ENCODE measurements at regions not wholly inside any gene's neighbourhood (a gene's known extent, or its start where the extent isn't known, plus 50 kb on each side); places are given as distances from the start of the nearest gene placed in this dataset.
"Not testable (repeated sequence)": the region's sequence is repeated elsewhere in the genome, so short reads cannot be mapped to it uniquely, and the experiment has no call there.

DNA sequence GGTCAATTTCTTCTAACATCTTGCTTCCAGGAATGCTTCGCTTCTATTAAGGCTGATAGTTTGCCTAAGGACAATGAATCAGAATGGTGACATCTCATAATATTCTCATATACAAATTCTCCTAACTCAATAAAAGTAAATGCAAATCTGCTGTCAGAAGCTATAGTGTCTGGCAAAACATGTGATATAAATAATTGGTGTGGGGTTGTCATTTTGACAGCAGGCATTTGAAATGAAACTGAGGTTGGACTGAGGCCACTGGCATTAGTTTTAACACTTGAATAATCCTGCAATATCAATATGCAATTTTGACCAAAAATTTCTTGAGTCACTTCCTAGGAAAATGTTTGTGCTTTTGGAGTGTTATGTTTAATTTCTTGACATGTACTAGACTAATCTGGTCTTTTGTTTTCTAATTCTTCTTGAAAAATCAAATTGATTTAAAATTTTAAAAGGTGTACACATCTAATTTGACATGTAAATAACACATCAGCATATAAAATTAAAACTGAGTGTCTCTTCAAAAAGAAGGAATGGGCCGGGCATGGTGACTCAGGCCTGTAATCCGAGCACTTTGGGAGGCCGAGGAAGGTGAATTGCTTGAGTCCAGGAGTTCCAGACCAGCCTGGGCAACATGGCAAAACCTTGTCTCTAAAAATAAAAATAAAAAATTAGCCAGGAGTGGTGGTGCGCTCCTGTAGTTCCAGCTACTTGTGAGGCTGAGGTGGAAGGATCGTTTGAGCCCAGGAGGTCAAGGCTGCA, 92.3 kb upstream of the BTG1 start:
- no peak overlapping the region for H3K27ac ChIP-seq (ENCODE audit: low read length)
- no peak overlapping the region for H3K4me3 ChIP-seq (ENCODE audit: low read depth in 1 of 2, low read length in 2 of 2)
- H3K4me1 ChIP-seq (ENCODE audit: control insufficient read depth in 1 of 2, insufficient read depth in 2 of 2, low read length in 2 of 2), result no peaks in the 10 kb centered on the region
- no peaks in the 10 kb centered on the region for H3K9me3 ChIP-seq (ENCODE audit: control insufficient read depth in 1 of 2, low read length in 2 of 2)
- H3K27me3 ChIP-seq (ENCODE audit: low read depth, low read length), result no peaks in the 10 kb centered on the region
- H3K36me3 ChIP-seq (ENCODE audit: control insufficient read depth in 1 of 2, insufficient read depth in 2 of 2, low read length in 2 of 2), result no peaks in the 10 kb centered on the region

DNA sequence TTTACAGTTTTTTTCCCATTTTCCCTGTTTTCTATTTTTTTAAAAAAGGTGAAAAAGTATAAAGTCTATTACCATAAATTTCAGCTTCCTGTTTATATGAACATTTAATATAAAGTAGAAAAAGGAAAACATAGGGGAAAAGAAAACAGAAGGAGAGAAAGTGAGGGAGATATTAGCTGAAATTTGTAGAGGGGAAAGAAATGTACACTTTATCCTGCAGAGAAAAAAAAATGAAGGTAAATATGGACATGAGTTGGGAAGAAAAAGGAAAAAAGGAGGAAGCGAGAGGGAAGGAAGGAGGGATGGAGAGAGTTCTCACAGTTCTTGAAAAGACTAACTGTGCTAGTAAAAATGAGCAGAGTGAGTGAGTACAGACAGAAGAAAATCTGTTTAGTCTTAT, 91.6 kb upstream of the BTG1 start:
- H3K27ac ChIP-seq (ENCODE audit: low read length), result no peak overlapping the region
- H3K36me3 ChIP-seq (ENCODE audit: control insufficient read depth in 1 of 2, insufficient read depth in 2 of 2, low read length in 2 of 2), result no peaks in the 10 kb centered on the region
- H3K4me3 ChIP-seq (ENCODE audit: low read depth in 1 of 2, low read length in 2 of 2), result no peak overlapping the region
- no peaks in the 10 kb centered on the region for H3K4me1 ChIP-seq (ENCODE audit: control insufficient read depth in 1 of 2, insufficient read depth in 2 of 2, low read length in 2 of 2)
- no peaks in the 10 kb centered on the region for H3K9me3 ChIP-seq (ENCODE audit: control insufficient read depth in 1 of 2, low read length in 2 of 2)
- no peaks in the 10 kb centered on the region for H3K27me3 ChIP-seq (ENCODE audit: low read depth, low read length)

- H3K9me3 ChIP-seq (ENCODE audit: control insufficient read depth in 1 of 2, low read length in 2 of 2), result no peaks in the 10 kb centered on the region
Observed at GRCh38 chr12:92235703-92236472, 90.2 kb upstream of the BTG1 start.

GRCh38 chr12:92234533-92234932, 88.9 kb upstream of the BTG1 start:
- Histone ChIP-seq H3K4me3 (ENCODE audit: low read depth in 1 of 2, low read length in 2 of 2) (no peak overlapping the region), H3K27ac (ENCODE audit: low read length) (no peak overlapping the region), H3K4me1 (ENCODE audit: control insufficient read depth in 1 of 2, insufficient read depth in 2 of 2, low read length in 2 of 2) (no peaks in the 10 kb centered on the region), H3K27me3 (ENCODE audit: low read depth, low read length) (no peaks in the 10 kb centered on the region), H3K36me3 (ENCODE audit: control insufficient read depth in 1 of 2, insufficient read depth in 2 of 2, low read length in 2 of 2) (no peaks in the 10 kb centered on the region), H3K9me3 (ENCODE audit: control insufficient read depth in 1 of 2, low read length in 2 of 2) (no peaks in the 10 kb centered on the region)

More at GRCh38 chr12:92235703-92236472, 90.2 kb upstream of the BTG1 start:
- Histone ChIP-seq H3K4me3 (ENCODE audit: low read depth in 1 of 2, low read length in 2 of 2) (no peak overlapping the region), H3K27me3 (ENCODE audit: low read depth, low read length) (no peaks in the 10 kb centered on the region), H3K36me3 (ENCODE audit: control insufficient read depth in 1 of 2, insufficient read depth in 2 of 2, low read length in 2 of 2) (no peaks in the 10 kb centered on the region), H3K4me1 (ENCODE audit: control insufficient read depth in 1 of 2, insufficient read depth in 2 of 2, low read length in 2 of 2) (no peaks in the 10 kb centered on the region), H3K27ac (ENCODE audit: low read length) (no peak overlapping the region)

GRCh38 chr12:92233346-92234015, 87.8 kb upstream of the BTG1 start:
- no peak overlapping the region for H3K4me3 ChIP-seq (ENCODE audit: low read depth in 1 of 2, low read length in 2 of 2)
- no peak overlapping the region for H3K27ac ChIP-seq (ENCODE audit: low read length)
- no peaks in the 10 kb centered on the region for H3K27me3 ChIP-seq (ENCODE audit: low read depth, low read length)
- H3K9me3 ChIP-seq (ENCODE audit: control insufficient read depth in 1 of 2, low read length in 2 of 2), result no peaks in the 10 kb centered on the region
- H3K36me3 ChIP-seq (ENCODE audit: control insufficient read depth in 1 of 2, insufficient read depth in 2 of 2, low read length in 2 of 2), result no peaks in the 10 kb centered on the region
- H3K4me1 ChIP-seq (ENCODE audit: control insufficient read depth in 1 of 2, insufficient read depth in 2 of 2, low read length in 2 of 2), result no peaks in the 10 kb centered on the region

DNA sequence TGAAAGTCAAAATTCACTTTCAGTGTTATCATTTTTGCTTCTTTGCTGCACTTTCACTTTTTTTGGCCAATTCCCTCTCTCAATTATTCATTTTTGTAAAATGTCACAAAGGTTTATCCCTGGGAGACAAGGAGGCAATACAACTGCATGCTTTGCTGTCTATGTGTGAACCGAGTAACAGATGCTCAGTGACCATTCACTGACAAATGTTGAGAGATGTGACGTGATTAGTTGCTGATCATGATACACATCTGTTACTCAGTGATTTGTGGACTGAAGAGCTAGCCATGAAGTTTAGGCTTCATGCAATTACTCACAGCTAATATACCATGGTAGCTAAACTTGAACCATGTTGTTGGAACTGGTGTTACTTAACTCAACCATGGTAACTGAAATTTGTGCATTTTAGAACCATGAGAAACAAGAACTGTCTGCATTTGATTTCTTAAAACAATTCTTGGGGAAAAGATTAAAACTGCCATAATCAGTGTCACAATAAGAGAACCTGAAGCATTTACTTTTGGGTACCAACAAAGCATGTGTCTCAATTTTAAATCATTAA, 86.8 kb upstream of the BTG1 start:
- not testable (repeated sequence) for H3K9me3 ChIP-seq (ENCODE audit: control insufficient read depth in 1 of 2, low read length in 2 of 2); H3K27me3 ChIP-seq (ENCODE audit: low read depth, low read length); H3K27ac ChIP-seq (ENCODE audit: low read length); H3K4me1 ChIP-seq (ENCODE audit: control insufficient read depth in 1 of 2, insufficient read depth in 2 of 2, low read length in 2 of 2); H3K4me3 ChIP-seq (ENCODE audit: low read depth in 1 of 2, low read length in 2 of 2); H3K36me3 ChIP-seq (ENCODE audit: control insufficient read depth in 1 of 2, insufficient read depth in 2 of 2, low read length in 2 of 2)

DNA sequence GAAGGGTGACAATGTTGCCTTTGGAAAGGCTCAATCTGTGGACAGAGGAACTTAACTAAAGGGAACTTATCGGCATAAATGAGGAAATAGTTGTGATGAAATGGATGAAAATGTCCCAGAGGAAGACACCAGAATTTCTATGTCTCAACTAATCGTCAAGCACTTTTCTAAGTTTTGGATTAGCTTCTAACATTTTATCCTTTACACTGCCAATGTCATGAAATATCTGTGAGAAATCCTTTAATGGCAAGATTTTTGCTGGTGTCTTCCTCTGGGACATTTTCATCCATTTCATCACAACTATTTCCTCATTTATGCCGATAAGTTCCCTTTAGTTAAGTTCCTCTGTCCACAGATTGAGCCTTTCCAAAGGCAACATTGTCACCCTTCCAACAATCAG, 86.3 kb upstream of the BTG1 start:
- not testable (repeated sequence) for H3K27ac ChIP-seq (ENCODE audit: low read length); H3K4me3 ChIP-seq (ENCODE audit: low read depth in 1 of 2, low read length in 2 of 2); H3K27me3 ChIP-seq (ENCODE audit: low read depth, low read length); H3K4me1 ChIP-seq (ENCODE audit: control insufficient read depth in 1 of 2, insufficient read depth in 2 of 2, low read length in 2 of 2); H3K9me3 ChIP-seq (ENCODE audit: control insufficient read depth in 1 of 2, low read length in 2 of 2); H3K36me3 ChIP-seq (ENCODE audit: control insufficient read depth in 1 of 2, insufficient read depth in 2 of 2, low read length in 2 of 2)

- not testable (repeated sequence) for H3K27ac ChIP-seq (ENCODE audit: low read length)
Observed at GRCh38 chr12:92231532-92231931, 85.9 kb upstream of the BTG1 start.

DNA sequence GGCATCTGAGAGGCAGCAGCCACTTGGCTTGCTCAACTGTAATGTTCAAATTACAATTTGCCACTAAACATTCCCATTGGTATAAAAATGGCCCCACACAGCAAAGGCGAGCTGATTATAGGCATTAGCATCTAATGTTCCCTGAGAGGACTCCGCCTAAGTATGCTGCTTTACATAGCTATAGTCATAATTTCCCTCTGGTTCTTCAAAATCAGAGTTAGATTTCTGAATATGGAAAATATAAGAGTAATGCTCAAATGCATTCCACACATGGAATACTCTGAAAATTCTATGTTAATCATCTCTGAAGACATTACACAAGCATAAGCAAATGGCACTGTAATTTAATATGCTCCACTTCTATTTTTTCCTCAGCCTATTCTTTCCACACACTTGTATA, 83.7 kb upstream of the BTG1 start:
- Histone ChIP-seq H3K27me3 (ENCODE audit: low read depth, low read length) (no peaks in the 10 kb centered on the region), H3K4me1 (ENCODE audit: control insufficient read depth in 1 of 2, insufficient read depth in 2 of 2, low read length in 2 of 2) (no peaks in the 10 kb centered on the region), H3K4me3 (ENCODE audit: low read depth in 1 of 2, low read length in 2 of 2) (no peak overlapping the region), H3K9me3 (ENCODE audit: control insufficient read depth in 1 of 2, low read length in 2 of 2) (no peaks in the 10 kb centered on the region), H3K27ac (ENCODE audit: low read length) (no peak overlapping the region), H3K36me3 (ENCODE audit: control insufficient read depth in 1 of 2, insufficient read depth in 2 of 2, low read length in 2 of 2) (no peaks in the 10 kb centered on the region)

More at GRCh38 chr12:92231532-92231931, 85.9 kb upstream of the BTG1 start:
- not testable (repeated sequence) for H3K36me3 ChIP-seq (ENCODE audit: control insufficient read depth in 1 of 2, insufficient read depth in 2 of 2, low read length in 2 of 2); H3K4me3 ChIP-seq (ENCODE audit: low read depth in 1 of 2, low read length in 2 of 2); H3K27me3 ChIP-seq (ENCODE audit: low read depth, low read length); H3K9me3 ChIP-seq (ENCODE audit: control insufficient read depth in 1 of 2, low read length in 2 of 2); H3K4me1 ChIP-seq (ENCODE audit: control insufficient read depth in 1 of 2, insufficient read depth in 2 of 2, low read length in 2 of 2)

DNA sequence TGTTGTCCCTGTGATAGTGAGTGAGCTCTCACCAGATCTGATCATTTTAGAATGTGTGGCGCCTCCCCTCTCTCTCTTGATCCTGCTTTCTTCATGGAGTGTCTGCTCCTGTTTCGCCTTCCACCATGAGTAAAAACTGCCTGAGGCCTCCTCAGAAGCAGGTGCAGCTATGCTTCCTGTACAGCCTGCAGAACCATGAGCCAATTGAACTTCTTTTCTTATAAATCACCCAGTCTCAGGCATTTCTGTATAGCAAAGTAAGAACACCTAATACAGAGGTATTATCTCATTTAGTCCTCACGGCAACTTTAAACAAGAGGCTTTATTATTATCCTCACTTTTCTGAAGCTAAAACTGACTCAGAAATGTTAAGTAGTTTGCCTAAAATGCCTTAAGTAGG, 81.3 kb upstream of the BTG1 start:
- Histone ChIP-seq H3K36me3 (ENCODE audit: control insufficient read depth in 1 of 2, insufficient read depth in 2 of 2, low read length in 2 of 2) (no peaks in the 10 kb centered on the region), H3K27me3 (ENCODE audit: low read depth, low read length) (no peaks in the 10 kb centered on the region), H3K4me1 (ENCODE audit: control insufficient read depth in 1 of 2, insufficient read depth in 2 of 2, low read length in 2 of 2) (no peaks in the 10 kb centered on the region), H3K9me3 (ENCODE audit: control insufficient read depth in 1 of 2, low read length in 2 of 2) (no peaks in the 10 kb centered on the region), H3K4me3 (ENCODE audit: low read depth in 1 of 2, low read length in 2 of 2) (no peak overlapping the region), H3K27ac (ENCODE audit: low read length) (no peak overlapping the region)

GRCh38 chr12:92226071-92226661, 80.5 kb upstream of the BTG1 start:
- Histone ChIP-seq H3K36me3 (ENCODE audit: control insufficient read depth in 1 of 2, insufficient read depth in 2 of 2, low read length in 2 of 2) (no peaks in the 10 kb centered on the region), H3K27ac (ENCODE audit: low read length) (no peak overlapping the region), H3K9me3 (ENCODE audit: control insufficient read depth in 1 of 2, low read length in 2 of 2) (no peaks in the 10 kb centered on the region), H3K4me3 (ENCODE audit: low read depth in 1 of 2, low read length in 2 of 2) (no peak overlapping the region), H3K27me3 (ENCODE audit: low read depth, low read length) (no peaks in the 10 kb centered on the region), H3K4me1 (ENCODE audit: control insufficient read depth in 1 of 2, insufficient read depth in 2 of 2, low read length in 2 of 2) (no peaks in the 10 kb centered on the region)

Measured in muscle layer of duodenum (tissue), 2 donors.